Activated naive CD8-positive, alpha-beta T cell treated with anti-CD3 and anti-CD28 coated beads, Interleukin-2, amount 50 U/mL, for 24 hours (primary cell): ENCODE measurements at regions not wholly inside any gene's neighbourhood (a gene's known extent, or its start where the extent isn't known, plus 50 kb on each side); places are given as distances from the start of the nearest gene placed in this dataset.
A peak's percentile ranks its signal among the peaks of the same experiment; 100 is the strongest.

Source experiments
- ATAC-seq: fragments of 150-1000 bp; cut with Tn5 transposase; one replicate; pipeline ENCODE4 v1.10.0; 2021
- DNase-seq: peaks from one replicate; pipeline ENCODE4 v3.0.0; 2021
- H3K27ac Mint-ChIP-seq: one replicate; pipeline ENCODE4 v1.8.0; 2021; ENCODE audit warnings: mild to moderate bottlenecking, mixed read lengths
- H3K27me3 Mint-ChIP-seq: one replicate; pipeline ENCODE4 v1.8.0; 2021; ENCODE audit warnings: mixed read lengths
- H3K36me3 Mint-ChIP-seq: one replicate; pipeline ENCODE4 v1.8.0; 2021; ENCODE audit warnings: low read depth, mixed read lengths
- H3K4me1 Mint-ChIP-seq: one replicate; pipeline ENCODE4 v1.8.0; 2021; ENCODE audit warnings: mixed read lengths
- H3K4me3 Mint-ChIP-seq: one replicate; pipeline ENCODE4 v1.8.0; 2021; ENCODE audit warnings: mild to moderate bottlenecking, moderate library complexity, mixed read lengths
- H3K9me3 Mint-ChIP-seq: one replicate; pipeline ENCODE4 v1.8.0; 2021; ENCODE audit warnings: mixed read lengths

DNA sequence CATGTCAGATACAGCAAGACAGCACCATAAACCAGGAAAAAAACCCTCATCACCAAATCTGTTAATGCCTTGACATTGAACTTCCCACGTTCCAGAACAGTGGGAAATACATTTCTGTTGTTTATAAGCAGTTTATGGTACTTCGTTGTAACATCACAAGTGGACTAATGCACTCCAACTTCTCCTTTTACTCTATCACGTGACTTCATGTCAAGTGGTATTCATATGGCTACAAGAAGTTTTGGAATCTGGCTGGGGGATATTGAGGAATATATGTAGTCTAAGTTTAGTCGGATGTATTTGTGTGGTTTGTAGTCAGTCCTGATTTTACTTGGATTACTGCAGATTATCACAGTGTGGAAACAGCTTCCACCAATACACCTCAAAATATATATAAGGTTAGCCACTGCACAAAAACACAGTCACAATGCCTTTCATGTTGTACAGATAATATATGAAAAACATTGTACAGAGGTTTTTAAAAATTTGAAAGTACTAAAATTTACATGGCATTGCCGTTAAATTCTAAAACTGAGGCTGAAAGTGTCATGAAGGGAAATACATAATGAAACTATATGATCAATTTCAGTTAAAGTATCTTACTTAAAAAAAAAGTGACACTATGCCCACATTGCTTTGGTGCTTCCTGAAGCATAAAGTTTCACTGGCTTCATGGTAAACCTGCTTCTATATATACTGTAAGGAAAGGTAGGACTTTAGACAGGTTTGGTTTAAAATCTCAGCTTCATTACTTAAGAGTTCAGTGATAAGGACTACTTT, 134.1 kb downstream of the CASP12 start:
- ATAC-seq (no peak), DNase-seq (no peak)
- no peaks in the 10 kb centered on the region for H3K36me3 Mint-ChIP-seq
- H3K27ac Mint-ChIP-seq: no peak overlapping the region
- H3K27me3 Mint-ChIP-seq: no peaks in the 10 kb centered on the region
- no peak overlapping the region for H3K4me3 Mint-ChIP-seq
- H3K4me1 Mint-ChIP-seq: peaks cover 15% of the 10 kb centered on the region
- H3K9me3 Mint-ChIP-seq: peaks cover 19% of the 10 kb centered on the region

GRCh38 chr11:104761511-104761910, 136.7 kb downstream of the CASP12 start:
- Mint-ChIP-seq H3K9me3 (peaks cover 20% of the 10 kb centered on the region), H3K4me3 (no peak overlapping the region), H3K27me3 (no peaks in the 10 kb centered on the region), H3K4me1 (peaks cover 12% of the 10 kb centered on the region), H3K36me3 (peaks cover 1% of the 10 kb centered on the region), H3K27ac (no peak overlapping the region)
- DNase-seq (no peak), ATAC-seq (no peak)

DNA sequence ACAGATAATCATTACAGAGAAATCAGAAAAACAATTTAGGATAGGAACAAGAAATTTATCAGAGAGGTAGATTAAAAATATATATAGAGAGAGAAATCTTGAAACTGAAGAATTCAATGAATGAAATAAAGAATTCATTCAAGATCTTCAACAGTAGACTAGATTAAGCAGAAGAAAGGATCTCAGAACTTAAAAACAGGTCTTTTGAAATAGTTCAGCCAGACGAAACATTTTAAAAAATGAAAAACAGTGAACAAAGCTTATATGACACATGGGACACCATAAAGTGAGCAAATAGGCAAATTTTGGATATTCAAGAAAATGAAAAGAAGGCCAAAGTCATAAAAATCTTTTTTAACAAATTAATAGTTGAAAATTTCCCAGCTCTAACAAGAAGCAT, 138.8 kb downstream of the CASP12 start:
- Mint-ChIP-seq H3K4me1 (peaks cover 6% of the 10 kb centered on the region), H3K9me3 (peaks cover 20% of the 10 kb centered on the region), H3K4me3 (no peak overlapping the region), H3K27me3 (no peaks in the 10 kb centered on the region), H3K27ac (no peak overlapping the region), H3K36me3 (peaks cover 1% of the 10 kb centered on the region)
- DNase-seq (no peak), ATAC-seq (no peak)

DNA sequence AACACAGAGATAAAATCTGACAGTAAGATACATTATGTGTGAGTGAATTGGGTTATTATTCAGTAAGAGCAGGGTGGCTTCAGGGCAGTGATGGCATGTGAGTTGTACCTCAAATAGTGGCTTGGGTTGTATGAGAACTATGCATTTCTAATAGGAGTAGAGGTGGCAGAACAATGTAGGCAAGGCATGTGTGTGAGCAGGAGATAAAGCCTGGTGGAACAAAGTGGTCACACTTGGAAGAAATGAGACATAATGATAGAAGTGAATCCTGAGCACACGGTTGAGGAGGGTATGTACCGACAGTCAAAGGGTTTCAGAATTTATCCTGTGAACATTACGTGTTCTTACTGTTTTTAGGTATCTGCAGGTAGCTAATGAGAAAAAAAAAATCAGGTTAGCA, 159.3 kb downstream of the CASP12 start:
- Mint-ChIP-seq H3K27ac (no peak overlapping the region), H3K4me3 (no peak overlapping the region), H3K9me3 (no peaks in the 10 kb centered on the region), H3K27me3 (no peaks in the 10 kb centered on the region), H3K36me3 (no peaks in the 10 kb centered on the region), H3K4me1 (peaks cover 11% of the 10 kb centered on the region)
- ATAC-seq: peak; percentile 61
- no peak for DNase-seq

GRCh38 chr11:104738208-104738607, 160.1 kb downstream of the CASP12 start:
- DNase-seq (no peak), ATAC-seq (no peak)
- no peaks in the 10 kb centered on the region for H3K27me3 Mint-ChIP-seq
- H3K9me3 Mint-ChIP-seq: no peaks in the 10 kb centered on the region
- H3K4me3 Mint-ChIP-seq: no peak overlapping the region
- H3K27ac Mint-ChIP-seq: no peak overlapping the region
- no peaks in the 10 kb centered on the region for H3K36me3 Mint-ChIP-seq
- peaks cover 11% of the 10 kb centered on the region for H3K4me1 Mint-ChIP-seq

DNA sequence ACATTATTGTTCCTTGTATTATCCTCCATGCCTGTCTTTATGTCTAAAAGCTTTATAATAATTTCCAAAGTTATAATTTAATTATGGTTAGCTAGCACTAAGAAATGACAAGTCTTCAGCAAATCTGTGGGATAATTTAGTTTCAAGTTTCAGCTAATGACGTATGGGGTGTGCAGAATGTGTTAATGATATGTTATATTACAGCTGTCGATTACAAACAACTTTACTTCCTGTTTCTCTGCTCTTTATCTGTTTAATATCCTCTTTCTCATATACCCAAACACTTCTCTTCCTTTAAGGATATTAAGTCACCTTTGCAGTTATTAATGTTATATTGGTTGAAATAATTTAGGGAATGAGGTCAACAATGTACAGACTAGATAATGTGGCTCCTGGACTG, 161.8 kb downstream of the CASP12 start:
- Mint-ChIP-seq H3K9me3 (no peaks in the 10 kb centered on the region), H3K27me3 (no peaks in the 10 kb centered on the region), H3K4me1 (peaks cover 14% of the 10 kb centered on the region), H3K27ac (no peak overlapping the region), H3K36me3 (no peaks in the 10 kb centered on the region), H3K4me3 (no peak overlapping the region)
- DNase-seq: no peak
- no peak for ATAC-seq

DNA sequence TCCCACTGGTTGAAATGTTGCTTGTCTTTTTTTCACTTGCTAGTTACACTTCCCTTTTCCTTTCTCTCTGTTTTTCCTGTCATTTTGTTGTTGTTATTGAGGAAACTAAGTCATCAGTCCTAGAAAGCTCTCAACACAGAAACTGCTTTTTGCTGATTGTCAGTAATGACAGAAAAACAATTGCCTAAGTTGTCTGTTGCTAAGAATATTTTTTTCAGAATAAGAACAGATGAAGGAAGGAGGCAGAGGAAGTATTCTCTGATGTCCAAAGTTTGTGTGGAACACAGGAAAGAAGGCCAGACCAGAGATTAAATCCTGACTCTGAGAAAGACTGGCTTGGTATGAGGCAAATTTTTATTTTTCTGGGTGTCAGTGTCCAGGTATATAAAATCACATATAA, 163.3 kb downstream of the CASP12 start:
- ATAC-seq (no peak), DNase-seq (no peak)
- Mint-ChIP-seq H3K4me1 (peaks cover 14% of the 10 kb centered on the region), H3K36me3 (no peaks in the 10 kb centered on the region), H3K27ac (no peak overlapping the region), H3K4me3 (no peak overlapping the region), H3K27me3 (no peaks in the 10 kb centered on the region), H3K9me3 (no peaks in the 10 kb centered on the region)

GRCh38 chr11:104731890-104732289, 166.4 kb downstream of the CASP12 start:
- H3K36me3 Mint-ChIP-seq: no peaks in the 10 kb centered on the region
- no peaks in the 10 kb centered on the region for H3K9me3 Mint-ChIP-seq
- H3K27me3 Mint-ChIP-seq: no peaks in the 10 kb centered on the region
- no peak overlapping the region for H3K27ac Mint-ChIP-seq
- no peak overlapping the region for H3K4me3 Mint-ChIP-seq
- ATAC-seq: peak; percentile 54
- no peak for DNase-seq
- peaks cover 6% of the 10 kb centered on the region for H3K4me1 Mint-ChIP-seq

DNA sequence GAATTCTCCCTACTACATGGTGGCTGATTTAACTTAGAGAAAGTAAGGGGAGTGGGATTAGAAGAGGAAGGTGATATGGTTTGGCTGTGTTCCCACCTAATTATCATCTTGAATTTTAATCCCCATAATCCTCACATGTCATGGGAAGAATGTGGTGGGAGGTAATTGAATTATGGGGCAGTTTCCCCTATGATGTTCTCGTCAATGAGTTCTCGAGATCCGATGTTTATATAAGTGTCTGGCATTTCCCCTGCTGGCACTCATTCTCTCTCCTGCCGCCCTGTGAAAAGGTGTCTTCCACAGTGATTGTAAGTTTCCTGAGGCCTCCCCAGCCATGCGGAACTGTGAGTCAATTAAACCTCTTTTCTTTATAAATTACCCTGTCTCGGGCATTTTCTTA, 169.3 kb downstream of the CASP12 start:
- Mint-ChIP-seq H3K9me3 (no peaks in the 10 kb centered on the region), H3K36me3 (no peaks in the 10 kb centered on the region), H3K27ac (no peak overlapping the region), H3K27me3 (no peaks in the 10 kb centered on the region), H3K4me3 (no peak overlapping the region), H3K4me1 (peaks cover 7% of the 10 kb centered on the region)
- ATAC-seq (no peak), DNase-seq (no peak)

GRCh38 chr11:104727768-104728167, 170.5 kb downstream of the CASP12 start:
- DNase-seq: no peak
- ATAC-seq: no peak
- Mint-ChIP-seq H3K4me1 (peaks cover 7% of the 10 kb centered on the region), H3K36me3 (no peaks in the 10 kb centered on the region), H3K9me3 (peaks cover 6% of the 10 kb centered on the region), H3K4me3 (no peak overlapping the region), H3K27ac (no peak overlapping the region), H3K27me3 (no peaks in the 10 kb centered on the region)

DNA sequence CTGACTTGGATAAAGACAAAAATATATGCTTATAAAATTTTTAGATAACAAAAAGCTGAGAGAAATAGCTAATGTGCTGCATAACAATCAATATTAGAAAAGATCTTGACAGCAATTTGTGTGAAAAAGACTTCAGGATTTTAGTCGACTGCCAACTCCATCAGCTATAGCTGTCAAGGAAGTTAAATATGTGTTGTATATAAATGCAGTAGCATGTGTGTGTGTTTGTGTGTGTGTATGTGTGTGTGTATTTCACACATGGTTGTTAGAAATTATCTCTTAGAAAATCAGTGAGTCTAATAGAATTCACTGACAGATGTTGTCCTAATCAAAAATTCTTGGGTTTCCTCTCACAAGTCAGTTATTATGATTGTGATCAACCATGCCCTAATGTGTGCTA, 171.2 kb downstream of the CASP12 start:
- no peaks in the 10 kb centered on the region for H3K27me3 Mint-ChIP-seq
- H3K4me3 Mint-ChIP-seq: no peak overlapping the region
- H3K4me1 Mint-ChIP-seq: peaks cover 7% of the 10 kb centered on the region
- H3K36me3 Mint-ChIP-seq: no peaks in the 10 kb centered on the region
- DNase-seq: no peak
- H3K9me3 Mint-ChIP-seq: peaks cover 6% of the 10 kb centered on the region
- no peak overlapping the region for H3K27ac Mint-ChIP-seq
- ATAC-seq: no peak

GRCh38 chr11:104725796-104726408, 172.4 kb downstream of the CASP12 start:
- H3K4me1 Mint-ChIP-seq: peaks cover 3% of the 10 kb centered on the region

DNA sequence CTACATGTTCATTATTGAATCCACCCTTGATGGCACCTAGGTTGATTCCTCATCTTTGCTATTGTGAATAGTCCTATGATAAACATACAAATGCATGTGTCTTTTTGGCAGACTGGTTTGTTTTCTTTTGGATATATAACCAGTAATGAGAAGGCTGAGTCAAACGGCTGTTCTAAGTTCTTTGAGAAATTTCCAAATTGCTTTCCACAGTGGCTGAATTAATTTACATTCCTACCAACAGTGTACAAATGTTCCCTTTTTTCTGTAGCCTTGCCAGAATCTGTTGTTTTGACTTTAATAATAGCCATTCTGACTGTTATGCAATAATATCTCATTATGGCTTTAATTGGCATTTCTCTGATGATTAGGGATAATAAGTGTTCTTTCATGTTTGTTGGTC, 184.9 kb downstream of the CASP12 start:
- DNase-seq (no peak), ATAC-seq (no peak)
- H3K36me3 Mint-ChIP-seq: peaks cover 1% of the 10 kb centered on the region
- H3K4me1 Mint-ChIP-seq: peaks cover 7% of the 10 kb centered on the region
- peaks cover 15% of the 10 kb centered on the region for H3K9me3 Mint-ChIP-seq
- H3K27ac Mint-ChIP-seq: no peak overlapping the region
- no peaks in the 10 kb centered on the region for H3K27me3 Mint-ChIP-seq
- no peak overlapping the region for H3K4me3 Mint-ChIP-seq

More at GRCh38 chr11:104725796-104726408, 172.4 kb downstream of the CASP12 start:
- ATAC-seq: no peak
- peaks cover 6% of the 10 kb centered on the region for H3K9me3 Mint-ChIP-seq
- H3K27me3 Mint-ChIP-seq: no peaks in the 10 kb centered on the region
- H3K36me3 Mint-ChIP-seq: no peaks in the 10 kb centered on the region
- H3K27ac Mint-ChIP-seq: no peak overlapping the region
- DNase-seq: no peak
- H3K4me3 Mint-ChIP-seq: no peak overlapping the region

GRCh38 chr11:104705490-104706190, 192.6 kb downstream of the CASP12 start:
- Mint-ChIP-seq H3K36me3 (peaks cover 3% of the 10 kb centered on the region), H3K4me3 (peak overlapping the region; percentile 79), H3K9me3 (peaks cover 6% of the 10 kb centered on the region), H3K27ac (peak overlapping the region; percentile 90), H3K27me3 (no peaks in the 10 kb centered on the region), H3K4me1 (peaks cover 59% of the 10 kb centered on the region)
- DNase-seq: peak; percentile 56
- peak; percentile 98 for ATAC-seq

- DNase-seq (no peak), ATAC-seq (no peak)
- Mint-ChIP-seq H3K36me3 (peaks cover 3% of the 10 kb centered on the region), H3K27ac (peak overlapping the region; percentile 90), H3K9me3 (peaks cover 6% of the 10 kb centered on the region), H3K4me1 (peaks cover 62% of the 10 kb centered on the region), H3K27me3 (no peaks in the 10 kb centered on the region), H3K4me3 (no peak overlapping the region)
Observed at GRCh38 chr11:104704888-104705287, 193.4 kb downstream of the CASP12 start.
